Gastrocnemius medialis (tissue), 4 donors: ENCODE measurements at regions not wholly inside any gene's neighbourhood (a gene's known extent, or its start where the extent isn't known, plus 50 kb on each side); places are given as distances from the start of the nearest gene placed in this dataset.

Experiments used
- POLR2A ChIP-seq, 2 donors: fragments of 450-650 bp; IDR thresholded peaks; one replicate each; pipeline ENCODE4 v1.6.1; 2017; ENCODE audit warnings: antibody characterized with exemption in 2 of 2, mild to moderate bottlenecking in 2 of 2, moderate library complexity in 2 of 2
- TF ChIP-seq, protein P1 (sequence below), 5 experiments: fragments of 450-650 bp in 3 of 5; fragments of 200-600 bp in 2 of 5; sonication (generic) in 2 of 5; IDR thresholded peaks in 4 of 5; conservative IDR thresholded peaks in 1 of 5; 1 replicate in 4 of 5; 2 replicates in 1 of 5; pipeline ENCODE4 v1.5.1; 2016 to 2019; ENCODE audit warnings: antibody characterized with exemption in 5 of 5, mild to moderate bottlenecking in 3 of 5, moderate library complexity in 3 of 5

DNA sequence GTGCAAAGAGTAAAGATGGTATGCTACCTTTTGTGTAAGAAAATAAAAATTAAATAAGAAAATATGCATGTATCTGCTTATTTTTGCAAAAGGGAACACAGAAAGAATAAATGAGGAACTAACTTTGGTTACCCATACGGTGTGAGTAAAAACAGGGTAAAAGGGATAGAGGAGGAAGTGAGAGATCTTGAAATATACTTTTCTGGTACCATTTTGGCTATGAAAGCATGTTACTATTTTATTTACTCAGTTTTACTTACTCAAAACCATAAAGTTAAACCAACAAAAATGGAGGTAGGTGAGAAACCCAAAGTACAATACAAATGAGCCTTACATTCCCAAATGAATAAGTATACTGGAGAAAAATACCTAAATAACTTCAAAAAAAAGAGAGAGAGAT, 122.0 kb upstream of the EGLN3 start:
- TF ChIP-seq, protein P1, sequence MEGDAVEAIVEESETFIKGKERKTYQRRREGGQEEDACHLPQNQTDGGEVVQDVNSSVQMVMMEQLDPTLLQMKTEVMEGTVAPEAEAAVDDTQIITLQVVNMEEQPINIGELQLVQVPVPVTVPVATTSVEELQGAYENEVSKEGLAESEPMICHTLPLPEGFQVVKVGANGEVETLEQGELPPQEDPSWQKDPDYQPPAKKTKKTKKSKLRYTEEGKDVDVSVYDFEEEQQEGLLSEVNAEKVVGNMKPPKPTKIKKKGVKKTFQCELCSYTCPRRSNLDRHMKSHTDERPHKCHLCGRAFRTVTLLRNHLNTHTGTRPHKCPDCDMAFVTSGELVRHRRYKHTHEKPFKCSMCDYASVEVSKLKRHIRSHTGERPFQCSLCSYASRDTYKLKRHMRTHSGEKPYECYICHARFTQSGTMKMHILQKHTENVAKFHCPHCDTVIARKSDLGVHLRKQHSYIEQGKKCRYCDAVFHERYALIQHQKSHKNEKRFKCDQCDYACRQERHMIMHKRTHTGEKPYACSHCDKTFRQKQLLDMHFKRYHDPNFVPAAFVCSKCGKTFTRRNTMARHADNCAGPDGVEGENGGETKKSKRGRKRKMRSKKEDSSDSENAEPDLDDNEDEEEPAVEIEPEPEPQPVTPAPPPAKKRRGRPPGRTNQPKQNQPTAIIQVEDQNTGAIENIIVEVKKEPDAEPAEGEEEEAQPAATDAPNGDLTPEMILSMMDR (IDR thresholded peaks at IDR 0.05 in 4 of 5, conservative IDR thresholded peaks at IDR 0.05 in 1 of 5): no peak
- no peak for TF ChIP-seq POLR2A (IDR thresholded peaks at IDR 0.05)
